ENCODE measurements at regions not wholly inside any gene's neighbourhood (a gene's known extent, or its start where the extent isn't known, plus 50 kb on each side); places are given as distances from the start of the nearest gene placed in this dataset.

- Histone ChIP-seq H3K9ac (ENCODE audit: low read length) (no peak overlapping the region), H3K79me2 (ENCODE audit: insufficient read depth, low read length) (no peaks in the 10 kb centered on the region), H3K36me3 (ENCODE audit: insufficient read depth, low read length) (no peaks in the 10 kb centered on the region), H3K4me1 (ENCODE audit: insufficient read depth, low read length) (no peaks in the 10 kb centered on the region), H3K27me3 (ENCODE audit: insufficient read depth, low read length) (no peaks in the 10 kb centered on the region), H3K9me3 (ENCODE audit: insufficient read depth, low read depth, low read length) (no peaks in the 10 kb centered on the region), H3K27ac (ENCODE audit: low read depth, low read length) (no peak overlapping the region), H3K4me2 (ENCODE audit: low read length) (no peak overlapping the region), H3K4me3 (ENCODE audit: insufficient read depth, low read depth, low read length) (no peak overlapping the region), H4K20me1 (ENCODE audit: insufficient read depth, low read length) (no peaks in the 10 kb centered on the region), H2AFZ (ENCODE audit: low read depth, low read length) (no peak overlapping the region)
- H3K4me1 Mint-ChIP-seq (ENCODE audit: low read depth, unreplicated experiment) = no peaks in the 10 kb centered on the region
- H3K27ac Mint-ChIP-seq (ENCODE audit: unreplicated experiment) = no peak overlapping the region
- peaks cover 1% of the 10 kb centered on the region for H3K36me3 Mint-ChIP-seq (ENCODE audit: low read depth, unreplicated experiment)
- no peak overlapping the region for H3K4me3 Mint-ChIP-seq (ENCODE audit: unreplicated experiment)
- TF ChIP-seq CTCF (IDR thresholded peaks at IDR 0.05; ENCODE audit: insufficient read depth, low read depth, low read length) = no peak
- TF ChIP-seq EZH2 (IDR thresholded peaks at IDR 0.05; ENCODE audit: insufficient read depth, low read length) = no peak
- DNase-seq (ENCODE audit: low read depth) (no peak), FAIRE-seq (no peak)
- H3K9me3 Mint-ChIP-seq (ENCODE audit: unreplicated experiment) = no peaks in the 10 kb centered on the region
- peaks cover 3% of the 10 kb centered on the region for H3K27me3 Mint-ChIP-seq (ENCODE audit: low read depth, unreplicated experiment)
These were observed 326.1 kb upstream of the PREP start for GRCh38 chr6:105728995-105729394.

- no peak overlapping the region for H3K4me2 ChIP-seq (ENCODE audit: low read length)
- TF ChIP-seq EZH2 (IDR thresholded peaks at IDR 0.05; ENCODE audit: insufficient read depth, low read length) (no peak), CTCF (IDR thresholded peaks at IDR 0.05; ENCODE audit: insufficient read depth, low read depth, low read length) (no peak)
- H2AFZ ChIP-seq (ENCODE audit: low read depth, low read length) = no peak overlapping the region
- H3K4me1 ChIP-seq (ENCODE audit: insufficient read depth, low read length) = no peaks in the 10 kb centered on the region
- Mint-ChIP-seq H3K27ac (ENCODE audit: unreplicated experiment) (no peak overlapping the region), H3K4me1 (ENCODE audit: low read depth, unreplicated experiment) (no peaks in the 10 kb centered on the region), H3K4me3 (ENCODE audit: unreplicated experiment) (no peak overlapping the region), H3K36me3 (ENCODE audit: low read depth, unreplicated experiment) (peaks cover 1% of the 10 kb centered on the region), H3K9me3 (ENCODE audit: unreplicated experiment) (no peaks in the 10 kb centered on the region), H3K27me3 (ENCODE audit: low read depth, unreplicated experiment) (peaks cover 3% of the 10 kb centered on the region)
- no peaks in the 10 kb centered on the region for H3K27me3 ChIP-seq (ENCODE audit: insufficient read depth, low read length)
- H3K9ac ChIP-seq (ENCODE audit: low read length) = no peak overlapping the region
- FAIRE-seq (no peak), DNase-seq (ENCODE audit: low read depth) (no peak)
- no peaks in the 10 kb centered on the region for H4K20me1 ChIP-seq (ENCODE audit: insufficient read depth, low read length)
- no peak overlapping the region for H3K27ac ChIP-seq (ENCODE audit: low read depth, low read length)
- no peaks in the 10 kb centered on the region for H3K79me2 ChIP-seq (ENCODE audit: insufficient read depth, low read length)
- no peaks in the 10 kb centered on the region for H3K9me3 ChIP-seq (ENCODE audit: insufficient read depth, low read depth, low read length)
- H3K4me3 ChIP-seq (ENCODE audit: insufficient read depth, low read depth, low read length) = no peak overlapping the region
- H3K36me3 ChIP-seq (ENCODE audit: insufficient read depth, low read length) = no peaks in the 10 kb centered on the region
These were observed 324.2 kb upstream of the PREP start for GRCh38 chr6:105726902-105727655.

- no peak for FAIRE-seq
- H3K4me2 ChIP-seq (ENCODE audit: low read length) = no peak overlapping the region
- Mint-ChIP-seq H3K36me3 (ENCODE audit: low read depth, unreplicated experiment) (peaks cover 3% of the 10 kb centered on the region), H3K27me3 (ENCODE audit: low read depth, unreplicated experiment) (no peaks in the 10 kb centered on the region), H3K27ac (ENCODE audit: unreplicated experiment) (no peak overlapping the region), H3K4me1 (ENCODE audit: low read depth, unreplicated experiment) (peaks cover 7% of the 10 kb centered on the region), H3K9me3 (ENCODE audit: unreplicated experiment) (peaks cover 23% of the 10 kb centered on the region), H3K4me3 (ENCODE audit: unreplicated experiment) (no peak overlapping the region)
- H4K20me1 ChIP-seq (ENCODE audit: insufficient read depth, low read length) = no peaks in the 10 kb centered on the region
- DNase-seq (ENCODE audit: low read depth) = no peak
- H3K4me3 ChIP-seq (ENCODE audit: insufficient read depth, low read depth, low read length) = no peak overlapping the region
- no peaks in the 10 kb centered on the region for H3K79me2 ChIP-seq (ENCODE audit: insufficient read depth, low read length)
- no peaks in the 10 kb centered on the region for H3K4me1 ChIP-seq (ENCODE audit: insufficient read depth, low read length)
- no peak overlapping the region for H3K9ac ChIP-seq (ENCODE audit: low read length)
- no peaks in the 10 kb centered on the region for H3K36me3 ChIP-seq (ENCODE audit: insufficient read depth, low read length)
- no peaks in the 10 kb centered on the region for H3K27me3 ChIP-seq (ENCODE audit: insufficient read depth, low read length)
- no peaks in the 10 kb centered on the region for H3K9me3 ChIP-seq (ENCODE audit: insufficient read depth, low read depth, low read length)
- H2AFZ ChIP-seq (ENCODE audit: low read depth, low read length) = no peak overlapping the region
- no peak overlapping the region for H3K27ac ChIP-seq (ENCODE audit: low read depth, low read length)
- TF ChIP-seq EZH2 (IDR thresholded peaks at IDR 0.05; ENCODE audit: insufficient read depth, low read length) (no peak), CTCF (IDR thresholded peaks at IDR 0.05; ENCODE audit: insufficient read depth, low read depth, low read length) (no peak)
These were observed 312.0 kb upstream of the PREP start for GRCh38 chr6:105714846-105715245.
